ENCODE measurements at regions not wholly inside any gene's neighbourhood (a gene's known extent, or its start where the extent isn't known, plus 50 kb on each side); places are given as distances from the start of the nearest gene placed in this dataset.
A peak's percentile ranks its signal among the peaks of the same experiment; 100 is the strongest.

- H3K27me3 ChIP-seq (replicated peaks; ENCODE audit: control insufficient read depth, insufficient read depth, low read length), result no peaks in the 10 kb centered on the region
- TF ChIP-seq CTCF (IDR thresholded peaks at IDR 0.05; ENCODE audit: insufficient read depth, low read length, poor library complexity, severe bottlenecking), result no peak
- H3K4me3 ChIP-seq (replicated peaks; ENCODE audit: low read depth, low read length), result no peak overlapping the region
- H3K36me3 ChIP-seq (ENCODE audit: control insufficient read depth, insufficient read depth, low read length), result peaks cover 57% of the 10 kb centered on the region
- no peak for DNase-seq (ENCODE audit: extremely low read depth, insufficient read length)
Measured at GRCh38 chr14:95436354-95436753, 80.1 kb downstream of the SYNE3 start.

- Histone ChIP-seq H3K36me3 (ENCODE audit: control insufficient read depth, insufficient read depth, low read length) (peaks cover 53% of the 10 kb centered on the region), H3K27me3 (replicated peaks; ENCODE audit: control insufficient read depth, insufficient read depth, low read length) (no peaks in the 10 kb centered on the region), H3K4me3 (replicated peaks; ENCODE audit: low read depth, low read length) (no peak overlapping the region)
- no peak for TF ChIP-seq CTCF (IDR thresholded peaks at IDR 0.05; ENCODE audit: insufficient read depth, low read length, poor library complexity, severe bottlenecking)
- no peak for DNase-seq (ENCODE audit: extremely low read depth, insufficient read length)
Measured at GRCh38 chr14:95434121-95434520, 82.3 kb downstream of the SYNE3 start.

GRCh38 chr14:95433094-95433478 lies 83.4 kb downstream of the SYNE3 start:
- TF ChIP-seq CTCF (IDR thresholded peaks at IDR 0.05; ENCODE audit: insufficient read depth, low read length, poor library complexity, severe bottlenecking), result no peak
- no peak for DNase-seq (ENCODE audit: extremely low read depth, insufficient read length)
- Histone ChIP-seq H3K36me3 (ENCODE audit: control insufficient read depth, insufficient read depth, low read length) (peaks cover 48% of the 10 kb centered on the region), H3K27me3 (replicated peaks; ENCODE audit: control insufficient read depth, insufficient read depth, low read length) (no peaks in the 10 kb centered on the region), H3K4me3 (replicated peaks; ENCODE audit: low read depth, low read length) (no peak overlapping the region)

GRCh38 chr14:95432144-95433093 lies 84.0 kb downstream of the SYNE3 start:
- no peak for DNase-seq (ENCODE audit: extremely low read depth, insufficient read length)
- peaks cover 46% of the 10 kb centered on the region for H3K36me3 ChIP-seq (ENCODE audit: control insufficient read depth, insufficient read depth, low read length)

GRCh38 chr14:95431199-95432143 lies 85.0 kb downstream of the SYNE3 start:
- TF ChIP-seq CTCF (IDR thresholded peaks at IDR 0.05; ENCODE audit: insufficient read depth, low read length, poor library complexity, severe bottlenecking), result peak; percentile 57
- H3K4me3 ChIP-seq (replicated peaks; ENCODE audit: low read depth, low read length), result no peak overlapping the region
- peaks cover 39% of the 10 kb centered on the region for H3K36me3 ChIP-seq (ENCODE audit: control insufficient read depth, insufficient read depth, low read length)
- no peaks in the 10 kb centered on the region for H3K27me3 ChIP-seq (replicated peaks; ENCODE audit: control insufficient read depth, insufficient read depth, low read length)
- no peak for DNase-seq (ENCODE audit: extremely low read depth, insufficient read length)

More at GRCh38 chr14:95432144-95433093, 84.0 kb downstream of the SYNE3 start:
- Histone ChIP-seq H3K4me3 (replicated peaks; ENCODE audit: low read depth, low read length) (no peak overlapping the region), H3K27me3 (replicated peaks; ENCODE audit: control insufficient read depth, insufficient read depth, low read length) (no peaks in the 10 kb centered on the region)
- peak; percentile 47 for TF ChIP-seq CTCF (IDR thresholded peaks at IDR 0.05; ENCODE audit: insufficient read depth, low read length, poor library complexity, severe bottlenecking)
